Brain microvascular endothelial cell (primary cell): ENCODE measurements at regions not wholly inside any gene's neighbourhood (a gene's known extent, or its start where the extent isn't known, plus 50 kb on each side); places are given as distances from the start of the nearest gene placed in this dataset.

Experiments used
- DNase-seq: peaks from one replicate; pipeline ENCODE4 v3.0.0-alpha.2; 2020
- H3K27ac ChIP-seq: fragments of 250-450 bp; sonication (Bioruptor Pico); 2 replicates; pipeline ENCODE4 v1.5.1; 2020; ENCODE audit warnings: mild to moderate bottlenecking, moderate library complexity
- H3K27me3 ChIP-seq: fragments of 250-450 bp; sonication (Bioruptor Pico); replicated peaks from 2 replicates; pipeline ENCODE4 v1.5.1; 2020; ENCODE audit warnings: mild to moderate bottlenecking
- H3K36me3 ChIP-seq: fragments of 250-450 bp; sonication (Bioruptor Pico); replicated peaks from 2 replicates; pipeline ENCODE4 v1.5.1; 2020; ENCODE audit warnings: mild to moderate bottlenecking
- H3K4me3 ChIP-seq: 2 replicates; pipeline ENCODE4 v1.5.1; 2011; ENCODE audit warnings: low read depth, mild to moderate bottlenecking, control low read depth, low read length, moderate library complexity
- in situ Hi-C: cut with HindIII; loops from 2 replicates; pipeline ENCODE4 v1.10.0; 2017; ENCODE audit warnings: low sequenced_read_pairs, low pct_ligation_motif_present
- TF ChIP-seq, protein P1 (sequence below): IDR thresholded peaks from 2 replicates; pipeline ENCODE4 v1.5.1; 2011; ENCODE audit warnings: low read depth, mild to moderate bottlenecking, moderate library complexity, low read length, control low read depth, inconsistent platforms; ENCODE audit errors: missing control alignments

DNA sequence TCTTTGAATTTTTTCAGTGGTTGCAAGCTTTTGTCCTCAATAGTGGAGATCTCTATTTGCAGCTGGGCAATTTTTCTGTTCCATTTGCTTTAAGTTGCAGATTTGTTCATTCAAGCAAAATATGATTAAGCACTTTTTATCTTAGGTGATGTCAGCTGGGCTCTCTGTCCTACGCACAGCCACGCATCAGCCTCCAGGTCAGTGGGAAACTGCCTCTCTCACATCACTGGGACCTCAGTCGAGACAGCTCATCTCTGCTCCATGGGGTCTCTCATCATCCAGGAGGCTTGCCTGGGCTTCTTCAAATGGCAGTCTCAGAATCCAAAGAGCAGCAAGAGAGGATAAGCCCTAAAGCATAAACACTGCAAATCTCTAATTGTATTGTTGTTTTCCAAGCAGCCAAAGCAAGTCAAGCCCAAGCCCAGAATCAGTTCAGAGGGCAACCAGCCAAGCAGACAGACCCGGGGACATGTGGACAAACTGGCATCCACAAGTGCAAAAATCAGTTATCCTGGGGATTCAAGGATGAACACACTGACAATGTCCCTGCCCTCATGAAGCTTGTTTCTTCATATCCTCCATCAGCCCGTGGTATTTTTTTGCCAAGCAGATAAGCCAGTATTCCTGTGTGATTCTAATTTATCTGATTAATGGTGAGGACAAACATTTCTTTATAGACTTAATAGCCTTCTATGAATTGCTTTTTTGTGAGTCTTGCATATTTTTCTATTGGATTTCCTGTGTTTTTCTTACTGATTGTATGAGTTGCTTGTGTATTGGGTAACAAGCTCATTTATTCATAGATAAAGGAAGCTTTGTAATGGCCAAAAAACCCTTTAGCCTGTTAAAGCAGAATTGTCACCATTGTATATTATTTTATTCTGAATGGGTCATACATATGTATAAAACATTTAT lies 262.5 kb downstream of the GXYLT1 start:
- Histone ChIP-seq H3K4me3 (no peak overlapping the region), H3K27me3 (no peaks in the 10 kb centered on the region), H3K27ac (no peak overlapping the region), H3K36me3 (no peaks in the 10 kb centered on the region)
- in situ Hi-C loops, result no loop called here
- TF ChIP-seq, protein P1, sequence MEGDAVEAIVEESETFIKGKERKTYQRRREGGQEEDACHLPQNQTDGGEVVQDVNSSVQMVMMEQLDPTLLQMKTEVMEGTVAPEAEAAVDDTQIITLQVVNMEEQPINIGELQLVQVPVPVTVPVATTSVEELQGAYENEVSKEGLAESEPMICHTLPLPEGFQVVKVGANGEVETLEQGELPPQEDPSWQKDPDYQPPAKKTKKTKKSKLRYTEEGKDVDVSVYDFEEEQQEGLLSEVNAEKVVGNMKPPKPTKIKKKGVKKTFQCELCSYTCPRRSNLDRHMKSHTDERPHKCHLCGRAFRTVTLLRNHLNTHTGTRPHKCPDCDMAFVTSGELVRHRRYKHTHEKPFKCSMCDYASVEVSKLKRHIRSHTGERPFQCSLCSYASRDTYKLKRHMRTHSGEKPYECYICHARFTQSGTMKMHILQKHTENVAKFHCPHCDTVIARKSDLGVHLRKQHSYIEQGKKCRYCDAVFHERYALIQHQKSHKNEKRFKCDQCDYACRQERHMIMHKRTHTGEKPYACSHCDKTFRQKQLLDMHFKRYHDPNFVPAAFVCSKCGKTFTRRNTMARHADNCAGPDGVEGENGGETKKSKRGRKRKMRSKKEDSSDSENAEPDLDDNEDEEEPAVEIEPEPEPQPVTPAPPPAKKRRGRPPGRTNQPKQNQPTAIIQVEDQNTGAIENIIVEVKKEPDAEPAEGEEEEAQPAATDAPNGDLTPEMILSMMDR, result no peak
- DNase-seq, result no peak

DNA sequence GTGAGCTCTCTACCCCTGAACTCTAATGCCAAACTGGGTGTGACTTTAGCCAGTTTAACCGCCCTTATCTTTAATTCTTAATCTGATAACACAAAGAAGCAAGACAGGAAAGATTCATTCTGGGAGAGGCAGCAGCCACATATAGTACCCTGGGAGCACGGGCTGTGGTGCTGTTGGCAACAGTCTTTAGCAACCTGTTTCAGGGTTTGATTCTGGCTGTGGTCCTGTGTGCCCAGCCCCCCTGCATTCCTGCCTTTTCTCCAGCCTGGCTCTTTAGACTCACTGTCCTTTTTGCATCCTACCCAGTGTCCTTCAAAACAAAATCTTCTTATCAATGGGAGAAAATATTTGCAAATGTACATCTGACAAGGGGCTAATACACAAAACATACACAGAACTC lies 275.2 kb downstream of the GXYLT1 start:
- Histone ChIP-seq H3K27ac (no peak overlapping the region), H3K36me3 (no peaks in the 10 kb centered on the region), H3K4me3 (no peak overlapping the region), H3K27me3 (no peaks in the 10 kb centered on the region)
- DNase-seq, result no peak
- TF ChIP-seq, protein P1, result no peak
- in situ Hi-C loops, result no loop called here

DNA sequence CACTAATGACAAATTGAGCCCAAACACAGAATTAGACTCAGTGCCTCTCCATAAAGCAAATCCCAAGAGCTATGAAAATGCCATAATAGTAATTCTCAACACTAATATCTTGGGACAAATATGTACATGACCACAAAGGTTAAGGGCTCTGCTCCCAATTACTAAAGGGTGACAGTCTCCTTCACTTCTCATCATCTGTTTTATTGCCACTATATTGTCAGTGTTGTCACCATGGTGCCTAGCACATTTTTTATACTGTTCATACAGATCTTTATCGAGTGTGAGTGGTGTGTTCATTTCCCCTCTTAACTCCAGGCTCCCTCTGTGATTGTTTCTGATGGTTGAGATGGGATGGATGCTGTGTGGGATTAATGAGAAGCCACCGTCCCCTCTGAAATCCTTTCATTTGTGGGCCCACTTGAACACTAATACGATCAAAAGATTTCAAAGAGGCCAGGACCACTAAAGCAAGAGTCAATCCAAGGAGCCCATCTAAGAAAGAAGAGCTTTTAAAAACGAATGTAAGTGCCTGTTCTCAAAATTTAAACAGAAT lies 277.7 kb downstream of the GXYLT1 start:
- no peak overlapping the region for H3K4me3 ChIP-seq
- no peaks in the 10 kb centered on the region for H3K36me3 ChIP-seq
- no peak overlapping the region for H3K27ac ChIP-seq
- in situ Hi-C loops, result no loop called here
- no peak for DNase-seq
- TF ChIP-seq, protein P1, result no peak
- no peaks in the 10 kb centered on the region for H3K27me3 ChIP-seq

DNA sequence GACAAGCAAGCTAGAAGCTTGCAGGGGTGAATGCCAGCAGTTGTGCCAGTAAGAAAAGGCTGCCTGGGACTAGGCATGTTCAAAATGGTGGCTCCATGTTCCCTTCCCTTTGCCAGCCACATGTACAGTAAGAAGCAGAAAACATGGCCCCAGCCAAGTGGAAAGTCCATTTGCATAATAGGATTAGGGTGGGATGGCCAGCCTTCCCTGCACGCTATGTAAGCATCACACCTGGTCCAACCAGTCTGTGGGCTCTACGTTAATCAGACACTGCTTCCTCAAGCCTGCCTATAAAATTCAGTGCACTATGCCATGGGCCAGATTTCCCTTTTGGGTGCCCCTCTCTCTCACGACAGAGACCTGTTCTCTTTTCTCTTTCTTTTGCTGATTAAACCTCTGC lies 288.4 kb downstream of the GXYLT1 start:
- no peaks in the 10 kb centered on the region for H3K27me3 ChIP-seq
- TF ChIP-seq, protein P1, result no peak
- no peak for DNase-seq
- in situ Hi-C loops, result no loop called here
- H3K27ac ChIP-seq, result no peak overlapping the region
- H3K4me3 ChIP-seq, result no peak overlapping the region
- H3K36me3 ChIP-seq, result no peaks in the 10 kb centered on the region

DNA sequence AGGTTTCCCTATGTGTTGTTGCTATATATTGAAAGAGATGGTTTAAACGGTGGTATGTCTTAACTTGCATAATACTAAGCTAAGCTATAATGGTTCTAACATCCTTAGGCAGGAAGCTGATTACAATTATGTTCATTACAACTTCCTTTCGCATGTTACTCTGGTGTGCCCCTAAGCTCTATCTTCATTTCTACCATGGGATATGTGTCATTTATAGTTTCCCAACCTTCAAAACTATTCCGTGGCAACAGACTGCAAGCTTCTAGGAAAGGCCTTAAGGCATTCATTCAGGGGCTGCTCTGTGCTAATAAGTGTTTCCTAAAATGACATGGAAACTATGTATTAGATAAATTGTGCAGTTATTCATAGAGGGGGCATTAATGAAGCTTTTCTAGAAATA lies 294.6 kb downstream of the GXYLT1 start:
- TF ChIP-seq, protein P1, result no peak

More for the DNA sequence above, 294.6 kb downstream of the GXYLT1 start:
- no peak overlapping the region for H3K27ac ChIP-seq
- DNase-seq, result no peak
- in situ Hi-C loops, result no loop called here
- H3K27me3 ChIP-seq, result no peaks in the 10 kb centered on the region
- H3K36me3 ChIP-seq, result no peaks in the 10 kb centered on the region
- no peak overlapping the region for H3K4me3 ChIP-seq
